ENCODE measurements at regions not wholly inside any gene's neighbourhood (a gene's known extent, or its start where the extent isn't known, plus 50 kb on each side); places are given as distances from the start of the nearest gene placed in this dataset.
"Not testable (repeated sequence)": the region's sequence is repeated elsewhere in the genome, so short reads cannot be mapped to it uniquely, and the experiment has no call there.

DNA sequence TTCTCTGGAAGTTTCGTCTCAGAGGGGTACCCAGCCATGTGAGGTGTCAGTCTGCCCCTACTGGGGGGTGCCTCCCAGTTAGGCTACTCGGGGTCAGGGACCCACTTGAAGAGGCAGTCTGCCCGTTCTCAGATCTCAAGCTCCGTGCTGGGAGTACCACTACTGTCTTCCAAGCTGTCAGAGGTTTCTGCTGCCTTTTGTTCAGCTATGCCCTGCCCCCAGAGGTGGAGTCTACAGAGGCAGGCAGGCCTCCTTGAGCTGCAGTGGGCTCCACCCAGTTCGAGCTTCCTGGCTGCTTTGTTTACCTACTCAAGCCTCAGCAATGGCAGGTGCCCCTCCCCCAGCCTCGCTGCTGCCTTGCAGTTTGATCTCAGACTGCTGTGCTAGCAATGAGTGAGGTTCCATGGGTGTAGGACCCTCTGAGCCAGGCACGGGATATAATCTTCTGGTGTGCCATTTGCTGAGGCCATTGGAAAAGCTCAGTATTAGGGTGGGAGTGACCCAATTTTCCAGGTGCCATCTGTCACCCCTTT lies 71.0 kb upstream of the SH3GLB1 start:
- not testable (repeated sequence) for H3K27ac ChIP-seq

DNA sequence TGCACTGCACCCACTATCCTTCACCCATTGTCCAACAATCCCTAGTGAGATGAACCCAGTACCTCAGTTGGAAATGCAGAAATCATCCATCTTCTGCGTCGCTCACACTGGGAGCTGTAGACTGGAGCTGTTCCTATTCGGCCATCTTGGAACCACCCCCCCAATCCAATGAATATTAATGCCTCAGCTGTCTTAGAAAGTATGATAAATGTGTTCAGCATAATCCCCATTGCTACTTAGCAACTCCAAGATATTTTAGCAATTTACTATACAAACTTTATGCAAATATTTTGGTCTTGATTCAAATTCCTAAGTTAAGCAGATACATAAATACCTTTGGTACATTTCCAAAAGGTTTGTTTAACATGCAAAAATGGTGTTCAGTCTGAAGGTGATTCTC lies 70.5 kb upstream of the SH3GLB1 start:
- H3K27ac ChIP-seq = no peak overlapping the region
- TF ChIP-seq, protein P1, sequence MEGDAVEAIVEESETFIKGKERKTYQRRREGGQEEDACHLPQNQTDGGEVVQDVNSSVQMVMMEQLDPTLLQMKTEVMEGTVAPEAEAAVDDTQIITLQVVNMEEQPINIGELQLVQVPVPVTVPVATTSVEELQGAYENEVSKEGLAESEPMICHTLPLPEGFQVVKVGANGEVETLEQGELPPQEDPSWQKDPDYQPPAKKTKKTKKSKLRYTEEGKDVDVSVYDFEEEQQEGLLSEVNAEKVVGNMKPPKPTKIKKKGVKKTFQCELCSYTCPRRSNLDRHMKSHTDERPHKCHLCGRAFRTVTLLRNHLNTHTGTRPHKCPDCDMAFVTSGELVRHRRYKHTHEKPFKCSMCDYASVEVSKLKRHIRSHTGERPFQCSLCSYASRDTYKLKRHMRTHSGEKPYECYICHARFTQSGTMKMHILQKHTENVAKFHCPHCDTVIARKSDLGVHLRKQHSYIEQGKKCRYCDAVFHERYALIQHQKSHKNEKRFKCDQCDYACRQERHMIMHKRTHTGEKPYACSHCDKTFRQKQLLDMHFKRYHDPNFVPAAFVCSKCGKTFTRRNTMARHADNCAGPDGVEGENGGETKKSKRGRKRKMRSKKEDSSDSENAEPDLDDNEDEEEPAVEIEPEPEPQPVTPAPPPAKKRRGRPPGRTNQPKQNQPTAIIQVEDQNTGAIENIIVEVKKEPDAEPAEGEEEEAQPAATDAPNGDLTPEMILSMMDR (conservative IDR thresholded peaks at IDR 0.05) = no peak
- no peak for TF ChIP-seq ZFX (IDR thresholded peaks at IDR 0.05)

DNA sequence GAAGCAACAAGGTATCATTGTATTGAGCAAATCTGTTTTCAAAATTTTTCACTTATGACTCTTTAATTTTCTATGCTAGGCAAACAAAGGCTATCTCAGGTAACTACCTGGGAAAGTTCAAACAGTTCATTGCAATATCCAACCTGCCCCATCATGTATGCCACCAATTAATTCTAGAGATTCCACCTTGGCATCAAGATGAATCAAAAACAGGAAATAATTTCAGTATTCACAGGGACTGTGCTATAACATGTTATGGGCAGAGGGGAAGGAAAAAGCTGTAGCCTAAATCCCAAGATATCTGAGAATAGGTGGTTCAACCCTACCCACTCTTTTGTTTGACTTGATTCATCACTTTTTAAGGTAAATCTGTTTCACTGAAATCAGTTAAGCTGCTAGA lies 67.5 kb upstream of the SH3GLB1 start:
- H3K27ac ChIP-seq = no peak overlapping the region
- TF ChIP-seq, protein P1 (conservative IDR thresholded peaks at IDR 0.05) = no peak
- no peak for TF ChIP-seq ZFX (IDR thresholded peaks at IDR 0.05)

DNA sequence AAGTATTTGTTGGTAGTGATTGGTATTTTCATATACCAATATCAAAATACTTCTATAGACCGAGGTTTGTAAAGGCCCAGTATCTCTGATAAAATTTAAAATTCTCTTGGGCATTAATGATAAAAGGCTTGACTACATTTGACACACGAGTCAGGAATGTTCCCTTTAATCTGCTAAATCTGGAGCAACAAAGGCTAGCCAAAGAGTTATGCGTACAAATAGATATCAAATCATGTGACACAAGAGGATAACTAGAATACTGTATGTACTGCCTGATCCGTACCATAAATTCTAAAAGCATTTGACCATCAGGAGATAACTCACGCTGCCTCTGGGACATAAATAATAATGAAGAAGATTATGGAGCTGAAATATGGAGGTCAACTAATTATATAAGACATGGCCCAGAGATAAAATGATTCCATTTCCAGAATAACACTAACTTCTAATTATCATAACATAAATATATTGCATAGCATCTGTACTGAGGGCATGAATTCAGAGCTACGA lies 64.2 kb upstream of the SH3GLB1 start:
- no peak for TF ChIP-seq ZFX (IDR thresholded peaks at IDR 0.05)
- TF ChIP-seq, protein P1 (conservative IDR thresholded peaks at IDR 0.05) = no peak
- no peak overlapping the region for H3K27ac ChIP-seq

DNA sequence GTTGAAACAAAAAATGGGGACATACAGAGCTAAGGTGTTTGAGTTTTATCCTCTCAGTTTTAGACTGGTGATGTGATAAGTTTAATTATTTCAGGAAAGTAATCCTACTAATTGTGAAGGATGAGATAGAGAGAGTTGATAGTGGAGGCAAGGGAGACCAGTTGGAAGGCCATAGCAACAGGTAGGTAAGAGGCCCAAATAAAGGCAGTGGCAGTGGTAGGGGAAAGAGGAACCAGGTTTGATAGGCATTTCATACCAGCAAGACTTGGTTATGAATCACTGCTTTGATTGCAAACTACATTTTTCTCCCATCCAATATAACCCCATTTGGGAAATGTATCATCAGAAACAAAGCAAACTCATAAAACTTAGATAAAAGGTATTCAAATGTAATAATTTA lies 63.1 kb upstream of the SH3GLB1 start:
- H3K27ac ChIP-seq = no peak overlapping the region
- no peak for TF ChIP-seq ZFX (IDR thresholded peaks at IDR 0.05)
- TF ChIP-seq, protein P1 (conservative IDR thresholded peaks at IDR 0.05) = no peak

DNA sequence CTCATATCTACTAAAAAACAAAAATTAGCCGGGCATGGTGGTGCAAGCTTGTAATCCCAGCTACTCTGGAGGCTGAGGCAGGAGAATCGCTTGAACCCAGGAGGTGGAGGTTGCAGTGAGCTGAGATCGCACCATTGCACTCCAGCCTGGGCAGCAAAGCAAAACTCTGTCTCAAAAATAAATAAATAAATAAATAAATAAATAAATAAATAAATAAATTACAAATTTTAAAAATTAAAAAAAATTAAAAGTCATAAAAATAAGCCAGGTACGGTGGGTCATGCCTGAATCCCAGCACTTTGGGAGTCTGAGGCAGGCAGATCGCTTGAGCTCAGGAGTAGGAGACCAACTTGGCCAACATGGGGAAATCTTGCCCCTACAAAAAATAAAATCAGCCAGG lies 59.7 kb upstream of the SH3GLB1 start:
- H3K27ac ChIP-seq = not testable (repeated sequence)

DNA sequence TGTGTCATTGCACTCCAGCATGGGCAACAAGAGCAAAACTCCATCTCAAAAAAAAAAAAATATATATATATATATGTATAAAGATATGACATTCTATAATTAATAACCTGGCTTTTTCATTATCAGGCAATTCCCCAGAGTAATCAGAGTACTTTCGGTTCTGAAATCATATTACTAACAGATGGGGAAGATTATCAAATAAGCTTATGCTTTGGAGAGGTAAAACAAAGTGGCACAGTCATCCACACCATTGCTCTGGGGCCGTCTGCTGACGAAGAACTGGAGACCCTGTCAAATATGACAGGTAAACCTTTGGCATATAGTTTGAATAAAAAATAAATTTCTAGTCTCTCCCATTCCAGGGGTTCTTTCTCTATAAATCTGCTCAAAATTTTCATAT lies 58.5 kb upstream of the SH3GLB1 start:
- TF ChIP-seq, protein P1 (conservative IDR thresholded peaks at IDR 0.05) = no peak
- no peak for TF ChIP-seq ZFX (IDR thresholded peaks at IDR 0.05)
- H3K27ac ChIP-seq = no peak overlapping the region

DNA sequence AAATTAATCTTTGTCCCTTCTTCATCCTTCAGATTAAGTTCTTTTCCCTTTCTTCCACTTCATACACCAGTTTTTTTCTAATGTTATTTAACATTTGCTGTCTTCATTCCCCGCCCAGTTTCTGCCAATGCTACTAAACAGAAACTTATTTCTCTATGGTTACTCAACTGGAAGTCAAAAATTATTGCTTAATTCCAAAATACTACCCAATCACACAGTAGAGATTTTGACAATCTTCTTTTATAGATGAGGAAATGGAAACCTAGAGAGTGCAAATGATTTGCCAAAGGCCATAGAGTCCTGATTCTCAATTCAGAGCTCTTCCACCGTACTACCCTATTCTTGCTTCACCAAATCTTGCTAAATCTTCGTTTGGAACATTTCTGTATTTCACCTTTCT lies 58.1 kb upstream of the SH3GLB1 start:
- TF ChIP-seq, protein P1 (conservative IDR thresholded peaks at IDR 0.05) = no peak
- no peak for TF ChIP-seq ZFX (IDR thresholded peaks at IDR 0.05)

More for the DNA sequence above, 58.1 kb upstream of the SH3GLB1 start:
- no peak overlapping the region for H3K27ac ChIP-seq
